Stomach (tissue), 4 donors: ENCODE measurements at regions not wholly inside any gene's neighbourhood (a gene's known extent, or its start where the extent isn't known, plus 50 kb on each side); places are given as distances from the start of the nearest gene placed in this dataset.
"Not testable (repeated sequence)": the region's sequence is repeated elsewhere in the genome, so short reads cannot be mapped to it uniquely, and the experiment has no call there.

ENCODE experiments used
- EP300 ChIP-seq: sonication (generic); formaldehyde crosslinking; IDR thresholded peaks from one replicate; pipeline ENCODE4 v1.6.1; 2017; ENCODE audit warnings: antibody characterized with exemption
- POLR2A ChIP-seq, 4 donors: fragments of 450-650 bp; IDR thresholded peaks; one replicate each; pipeline ENCODE4 v1.6.1; 2016; ENCODE audit warnings: antibody characterized with exemption in 4 of 4, control low read depth in 2 of 4, mild to moderate bottlenecking in 1 of 4, moderate library complexity in 1 of 4
- POLR2AphosphoS5 ChIP-seq, 3 donors: sonication (generic); formaldehyde crosslinking; IDR thresholded peaks; one replicate each; pipeline ENCODE4 v1.6.1; 2016; ENCODE audit warnings: antibody characterized with exemption in 3 of 3
- TF ChIP-seq, protein P1 (sequence below), 7 experiments: fragments of 450-650 bp in 4 of 7; fragments of 200-600 bp in 3 of 7; sonication (generic) in 3 of 7; IDR thresholded peaks; one replicate each; pipeline ENCODE4 v1.5.1; 2016 to 2019; ENCODE audit warnings: antibody characterized with exemption in 7 of 7, control low read depth in 2 of 7, mild to moderate bottlenecking in 1 of 7

DNA sequence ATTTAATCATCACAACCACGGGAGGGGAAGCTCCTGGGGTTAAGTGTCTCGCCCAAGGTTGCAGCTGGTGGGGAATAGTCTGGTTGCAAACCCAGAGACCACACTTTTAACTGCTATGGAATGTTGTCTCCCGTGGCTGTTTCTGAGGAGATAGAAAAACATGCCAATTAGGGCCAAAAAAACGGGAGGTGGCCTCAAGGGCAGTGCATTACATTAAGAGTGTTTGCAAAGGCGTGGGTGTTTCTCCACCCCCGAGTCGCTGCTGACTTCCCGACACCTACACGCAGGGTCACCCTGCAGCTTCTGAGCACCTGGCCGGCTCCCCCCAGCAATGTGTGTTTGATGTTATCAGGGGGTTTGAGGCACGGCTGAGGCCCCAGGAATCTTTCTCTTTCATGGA is 116.1 kb downstream of the NPIPA7 start:
- TF ChIP-seq, protein P1, sequence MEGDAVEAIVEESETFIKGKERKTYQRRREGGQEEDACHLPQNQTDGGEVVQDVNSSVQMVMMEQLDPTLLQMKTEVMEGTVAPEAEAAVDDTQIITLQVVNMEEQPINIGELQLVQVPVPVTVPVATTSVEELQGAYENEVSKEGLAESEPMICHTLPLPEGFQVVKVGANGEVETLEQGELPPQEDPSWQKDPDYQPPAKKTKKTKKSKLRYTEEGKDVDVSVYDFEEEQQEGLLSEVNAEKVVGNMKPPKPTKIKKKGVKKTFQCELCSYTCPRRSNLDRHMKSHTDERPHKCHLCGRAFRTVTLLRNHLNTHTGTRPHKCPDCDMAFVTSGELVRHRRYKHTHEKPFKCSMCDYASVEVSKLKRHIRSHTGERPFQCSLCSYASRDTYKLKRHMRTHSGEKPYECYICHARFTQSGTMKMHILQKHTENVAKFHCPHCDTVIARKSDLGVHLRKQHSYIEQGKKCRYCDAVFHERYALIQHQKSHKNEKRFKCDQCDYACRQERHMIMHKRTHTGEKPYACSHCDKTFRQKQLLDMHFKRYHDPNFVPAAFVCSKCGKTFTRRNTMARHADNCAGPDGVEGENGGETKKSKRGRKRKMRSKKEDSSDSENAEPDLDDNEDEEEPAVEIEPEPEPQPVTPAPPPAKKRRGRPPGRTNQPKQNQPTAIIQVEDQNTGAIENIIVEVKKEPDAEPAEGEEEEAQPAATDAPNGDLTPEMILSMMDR (IDR thresholded peaks at IDR 0.05): not testable (repeated sequence)
- not testable (repeated sequence) for TF ChIP-seq EP300; POLR2AphosphoS5 (IDR thresholded peaks at IDR 0.05); POLR2A (IDR thresholded peaks at IDR 0.05)
